ENCODE measurements at regions not wholly inside any gene's neighbourhood (a gene's known extent, or its start where the extent isn't known, plus 50 kb on each side); places are given as distances from the start of the nearest gene placed in this dataset.

GRCh38 chr6:104525677-104526322 is 333.9 kb downstream of the HACE1 start:
- peak; percentile 60 to 89 (median 74) for TF ChIP-seq CTCF (IDR thresholded peaks at IDR 0.05)
- TF ChIP-seq POLR2A (IDR thresholded peaks at IDR 0.05): no peak
- no peak for TF ChIP-seq POLR2AphosphoS5 (IDR thresholded peaks at IDR 0.05)
- no peak for TF ChIP-seq EP300 (IDR thresholded peaks at IDR 0.05)
